Endothelial cell (in vitro differentiated cells): ENCODE measurements at regions not wholly inside any gene's neighbourhood (a gene's known extent, or its start where the extent isn't known, plus 50 kb on each side); places are given as distances from the start of the nearest gene placed in this dataset.

ENCODE experiments used
- DNase-seq: peaks from one replicate; pipeline ENCODE4 v3.0.0; 2021; ENCODE audit warnings: low spot score
- H3K27ac Mint-ChIP-seq: one replicate; pipeline ENCODE4 v1.8.0; 2021; ENCODE audit warnings: mixed read lengths, inconsistent platforms; ENCODE audit not compliant: unreplicated experiment
- H3K27me3 Mint-ChIP-seq: one replicate; pipeline ENCODE4 v1.8.0; 2021; ENCODE audit warnings: mild to moderate bottlenecking, moderate library complexity, mixed read lengths, inconsistent platforms; ENCODE audit not compliant: unreplicated experiment
- H3K36me3 Mint-ChIP-seq: one replicate; pipeline ENCODE4 v1.8.0; 2021; ENCODE audit warnings: mild to moderate bottlenecking, low read depth, mixed read lengths, inconsistent platforms; ENCODE audit not compliant: unreplicated experiment
- H3K4me1 Mint-ChIP-seq: one replicate; pipeline ENCODE4 v1.8.0; 2021; ENCODE audit warnings: mild to moderate bottlenecking, mixed read lengths, inconsistent platforms; ENCODE audit not compliant: unreplicated experiment
- H3K4me3 Mint-ChIP-seq: one replicate; pipeline ENCODE4 v1.8.0; 2021; ENCODE audit warnings: mild to moderate bottlenecking, mixed read lengths, inconsistent platforms; ENCODE audit not compliant: unreplicated experiment
- H3K9me3 Mint-ChIP-seq: one replicate; pipeline ENCODE4 v1.8.0; 2021; ENCODE audit warnings: mixed read lengths, inconsistent platforms; ENCODE audit not compliant: unreplicated experiment
- TF ChIP-seq, protein P1 (sequence below): fragments of 200-600 bp; sonication (generic); IDR thresholded peaks from one replicate; pipeline ENCODE4 v1.5.0; 2021; ENCODE audit warnings: antibody characterized with exemption; ENCODE audit not compliant: unreplicated experiment

DNA sequence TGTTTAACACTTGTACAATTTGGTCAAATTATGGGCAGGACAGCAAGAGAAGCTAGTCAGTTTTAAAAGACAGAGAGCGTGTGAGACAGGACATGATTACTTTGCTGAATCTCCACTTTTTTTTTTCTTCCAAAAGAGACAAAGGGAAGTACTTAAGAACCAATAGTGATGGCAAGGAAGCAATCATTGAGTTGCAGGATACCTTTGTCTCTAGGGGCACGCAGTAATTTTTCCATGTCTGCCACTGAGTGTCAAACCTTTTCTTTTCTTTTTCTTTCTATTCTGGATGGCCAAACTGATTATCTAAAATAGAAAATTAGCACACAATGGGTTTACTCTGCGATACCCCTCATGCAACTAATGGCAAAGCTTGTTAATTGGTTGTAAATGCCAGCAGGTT is 533.0 kb downstream of the PLCL1 start:
- H3K36me3 Mint-ChIP-seq: no peaks in the 10 kb centered on the region
- peaks cover 6% of the 10 kb centered on the region for H3K27me3 Mint-ChIP-seq
- H3K27ac Mint-ChIP-seq: no peak overlapping the region
- H3K4me3 Mint-ChIP-seq: no peak overlapping the region
- peaks cover 3% of the 10 kb centered on the region for H3K4me1 Mint-ChIP-seq
- no peak for DNase-seq
- TF ChIP-seq, protein P1, sequence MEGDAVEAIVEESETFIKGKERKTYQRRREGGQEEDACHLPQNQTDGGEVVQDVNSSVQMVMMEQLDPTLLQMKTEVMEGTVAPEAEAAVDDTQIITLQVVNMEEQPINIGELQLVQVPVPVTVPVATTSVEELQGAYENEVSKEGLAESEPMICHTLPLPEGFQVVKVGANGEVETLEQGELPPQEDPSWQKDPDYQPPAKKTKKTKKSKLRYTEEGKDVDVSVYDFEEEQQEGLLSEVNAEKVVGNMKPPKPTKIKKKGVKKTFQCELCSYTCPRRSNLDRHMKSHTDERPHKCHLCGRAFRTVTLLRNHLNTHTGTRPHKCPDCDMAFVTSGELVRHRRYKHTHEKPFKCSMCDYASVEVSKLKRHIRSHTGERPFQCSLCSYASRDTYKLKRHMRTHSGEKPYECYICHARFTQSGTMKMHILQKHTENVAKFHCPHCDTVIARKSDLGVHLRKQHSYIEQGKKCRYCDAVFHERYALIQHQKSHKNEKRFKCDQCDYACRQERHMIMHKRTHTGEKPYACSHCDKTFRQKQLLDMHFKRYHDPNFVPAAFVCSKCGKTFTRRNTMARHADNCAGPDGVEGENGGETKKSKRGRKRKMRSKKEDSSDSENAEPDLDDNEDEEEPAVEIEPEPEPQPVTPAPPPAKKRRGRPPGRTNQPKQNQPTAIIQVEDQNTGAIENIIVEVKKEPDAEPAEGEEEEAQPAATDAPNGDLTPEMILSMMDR: no peak
- H3K9me3 Mint-ChIP-seq: no peaks in the 10 kb centered on the region

DNA sequence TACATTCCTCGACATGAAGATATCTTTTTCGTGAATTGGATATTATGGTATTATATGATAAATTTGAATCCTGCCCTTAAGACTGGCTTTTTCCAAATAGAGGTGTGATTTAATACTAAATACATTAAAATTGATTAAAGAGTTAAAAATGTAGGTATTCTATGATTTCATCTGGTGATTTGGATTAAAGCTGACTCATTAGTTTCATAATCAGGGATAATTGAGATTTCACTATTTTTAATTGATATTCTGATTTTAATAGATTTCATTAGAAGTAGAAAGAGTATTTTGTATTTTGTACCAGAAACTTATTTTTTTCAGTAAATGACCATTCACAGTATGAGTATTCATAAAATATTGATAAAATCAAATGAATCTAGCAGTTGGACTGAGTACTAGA is 524.1 kb downstream of the PLCL1 start:
- H3K36me3 Mint-ChIP-seq: no peaks in the 10 kb centered on the region
- TF ChIP-seq, protein P1: no peak
- peaks cover 8% of the 10 kb centered on the region for H3K4me1 Mint-ChIP-seq
- no peak overlapping the region for H3K27ac Mint-ChIP-seq
- no peak for DNase-seq
- no peak overlapping the region for H3K4me3 Mint-ChIP-seq
- H3K9me3 Mint-ChIP-seq: no peaks in the 10 kb centered on the region
- no peaks in the 10 kb centered on the region for H3K27me3 Mint-ChIP-seq

DNA sequence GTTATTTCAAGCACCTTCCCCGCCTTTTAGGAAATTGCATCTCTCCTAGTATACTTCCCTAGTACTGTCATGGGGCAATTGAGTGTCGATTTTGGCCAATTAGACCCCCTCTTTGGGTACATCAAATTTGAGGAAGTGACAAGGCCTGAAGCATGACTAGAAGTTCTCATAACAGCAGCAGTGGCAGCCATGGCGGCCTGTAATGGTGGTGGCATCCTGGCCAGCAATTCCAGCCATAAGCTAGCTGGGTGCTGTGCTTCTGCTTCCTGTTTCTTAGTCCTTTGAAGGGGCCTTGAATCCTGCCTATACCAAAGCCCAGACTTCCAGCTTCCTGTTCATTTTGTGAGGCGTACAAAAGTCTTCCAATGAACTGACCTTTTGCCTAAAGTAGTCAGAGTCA is 523.1 kb downstream of the PLCL1 start:
- Mint-ChIP-seq H3K4me3 (no peak overlapping the region), H3K4me1 (peaks cover 8% of the 10 kb centered on the region), H3K27me3 (no peaks in the 10 kb centered on the region), H3K36me3 (no peaks in the 10 kb centered on the region), H3K9me3 (no peaks in the 10 kb centered on the region), H3K27ac (no peak overlapping the region)
- DNase-seq: no peak
- TF ChIP-seq, protein P1: no peak

DNA sequence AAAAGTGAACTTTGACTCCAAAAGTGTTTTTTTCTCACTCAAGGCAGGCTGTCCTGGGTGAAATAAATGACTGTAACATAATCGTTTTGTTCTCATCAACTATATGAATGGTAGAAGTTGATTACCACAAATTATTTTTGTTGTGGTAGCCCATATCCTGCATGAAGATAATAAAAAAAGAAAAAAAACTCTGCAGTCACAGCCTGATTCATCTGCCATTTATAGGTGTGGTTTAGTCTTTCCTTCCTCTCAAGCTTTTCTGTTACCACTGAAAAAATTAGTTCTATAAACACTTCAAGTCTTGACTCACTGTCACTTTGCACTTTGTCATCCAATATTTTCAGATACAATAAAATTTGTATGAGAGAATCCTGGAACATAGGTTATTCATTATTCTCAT is 522.0 kb downstream of the PLCL1 start:
- Mint-ChIP-seq H3K9me3 (no peaks in the 10 kb centered on the region), H3K36me3 (no peaks in the 10 kb centered on the region), H3K27ac (no peak overlapping the region), H3K4me1 (peaks cover 8% of the 10 kb centered on the region), H3K27me3 (no peaks in the 10 kb centered on the region), H3K4me3 (no peak overlapping the region)
- DNase-seq: no peak
- TF ChIP-seq, protein P1: no peak

DNA sequence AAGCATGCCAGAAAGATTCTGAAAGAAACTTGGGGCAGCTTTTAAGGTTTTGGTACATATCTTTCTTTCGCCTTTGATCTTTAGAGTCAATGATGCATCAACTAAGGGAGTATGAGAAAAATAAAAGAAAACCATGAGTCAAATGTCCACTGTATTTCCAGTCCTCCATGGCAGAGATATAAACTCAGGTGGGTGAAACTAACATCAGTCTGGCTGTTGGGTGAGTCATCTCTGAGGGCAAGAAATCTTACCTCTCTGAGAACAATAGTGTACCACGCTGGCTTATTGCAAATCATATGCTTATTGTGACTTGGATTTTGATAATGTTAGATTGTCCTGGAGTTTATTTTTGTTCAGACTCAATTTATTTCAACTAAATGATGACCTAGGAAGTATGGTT is 521.0 kb downstream of the PLCL1 start:
- Mint-ChIP-seq H3K4me1 (peaks cover 8% of the 10 kb centered on the region), H3K27ac (no peak overlapping the region), H3K36me3 (no peaks in the 10 kb centered on the region), H3K9me3 (no peaks in the 10 kb centered on the region), H3K4me3 (no peak overlapping the region), H3K27me3 (peaks cover 1% of the 10 kb centered on the region)
- TF ChIP-seq, protein P1: no peak
- DNase-seq: no peak
